ENCODE measurements at regions not wholly inside any gene's neighbourhood (a gene's known extent, or its start where the extent isn't known, plus 50 kb on each side); places are given as distances from the start of the nearest gene placed in this dataset.

DNA sequence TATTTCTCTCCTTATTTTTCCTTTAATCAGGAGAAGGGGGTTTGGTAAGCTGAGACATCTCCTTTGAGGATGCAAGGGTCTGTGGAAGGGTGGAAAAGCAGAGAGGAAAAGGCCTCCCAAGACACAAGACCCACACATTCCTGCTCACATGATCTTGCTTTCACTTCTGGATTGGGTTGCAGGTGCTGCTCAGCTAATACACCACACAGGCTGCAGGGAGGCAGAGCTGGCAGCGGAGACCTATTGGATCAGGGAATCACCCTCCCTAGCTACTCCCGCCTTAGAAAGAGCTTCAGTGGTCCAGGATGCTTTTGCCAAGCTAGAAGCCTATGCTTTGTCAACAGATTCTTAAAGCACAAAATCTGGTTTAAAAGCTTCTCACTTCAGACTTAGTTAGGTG is 87.6 kb upstream of the IL33 start:
- no peak overlapping the region for H3K4me3 ChIP-seq
- H3K36me3 ChIP-seq, result no peaks in the 10 kb centered on the region
- TF ChIP-seq, protein P1, sequence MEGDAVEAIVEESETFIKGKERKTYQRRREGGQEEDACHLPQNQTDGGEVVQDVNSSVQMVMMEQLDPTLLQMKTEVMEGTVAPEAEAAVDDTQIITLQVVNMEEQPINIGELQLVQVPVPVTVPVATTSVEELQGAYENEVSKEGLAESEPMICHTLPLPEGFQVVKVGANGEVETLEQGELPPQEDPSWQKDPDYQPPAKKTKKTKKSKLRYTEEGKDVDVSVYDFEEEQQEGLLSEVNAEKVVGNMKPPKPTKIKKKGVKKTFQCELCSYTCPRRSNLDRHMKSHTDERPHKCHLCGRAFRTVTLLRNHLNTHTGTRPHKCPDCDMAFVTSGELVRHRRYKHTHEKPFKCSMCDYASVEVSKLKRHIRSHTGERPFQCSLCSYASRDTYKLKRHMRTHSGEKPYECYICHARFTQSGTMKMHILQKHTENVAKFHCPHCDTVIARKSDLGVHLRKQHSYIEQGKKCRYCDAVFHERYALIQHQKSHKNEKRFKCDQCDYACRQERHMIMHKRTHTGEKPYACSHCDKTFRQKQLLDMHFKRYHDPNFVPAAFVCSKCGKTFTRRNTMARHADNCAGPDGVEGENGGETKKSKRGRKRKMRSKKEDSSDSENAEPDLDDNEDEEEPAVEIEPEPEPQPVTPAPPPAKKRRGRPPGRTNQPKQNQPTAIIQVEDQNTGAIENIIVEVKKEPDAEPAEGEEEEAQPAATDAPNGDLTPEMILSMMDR (IDR thresholded peaks at IDR 0.05), result no peak
- H3K9me3 ChIP-seq, result no peaks in the 10 kb centered on the region
- H3K4me1 ChIP-seq, result no peaks in the 10 kb centered on the region
- no peaks in the 10 kb centered on the region for H3K27me3 ChIP-seq
- no peak for DNase-seq (ENCODE audit: low spot score in 2 of 2)
- intact Hi-C loops (cut with DNase I), result no loop called here
- no peak overlapping the region for H3K27ac ChIP-seq

GRCh38 chr9:6126377-6126776 is 89.2 kb upstream of the IL33 start:
- Histone ChIP-seq H3K36me3 (no peaks in the 10 kb centered on the region), H3K4me1 (no peaks in the 10 kb centered on the region), H3K4me3 (no peak overlapping the region), H3K27ac (no peak overlapping the region), H3K27me3 (no peaks in the 10 kb centered on the region), H3K9me3 (no peaks in the 10 kb centered on the region)
- DNase-seq (ENCODE audit: low spot score in 2 of 2), result no peak
- intact Hi-C loops (cut with DNase I), result no loop called here
- TF ChIP-seq, protein P1 (IDR thresholded peaks at IDR 0.05), result no peak

DNA sequence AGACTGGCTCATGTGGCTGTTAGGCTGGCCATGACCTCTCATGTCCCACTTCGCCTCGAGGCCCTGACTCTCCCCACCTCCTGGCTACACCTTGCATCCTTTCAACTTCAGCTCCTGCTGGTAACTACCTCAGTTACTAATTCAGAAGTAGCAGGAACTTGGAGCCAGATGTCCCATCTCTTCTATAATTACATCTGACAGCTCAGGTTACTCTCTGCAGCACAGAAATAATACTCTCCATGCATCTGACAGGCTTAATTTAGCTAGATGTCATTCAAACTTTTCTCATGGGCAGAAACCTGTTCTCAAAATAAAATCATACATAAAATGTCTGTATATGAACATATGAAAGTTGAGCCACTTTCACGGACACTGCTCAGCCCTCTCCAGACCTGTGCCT is 92.2 kb upstream of the IL33 start:
- no peaks in the 10 kb centered on the region for H3K4me1 ChIP-seq

DNA sequence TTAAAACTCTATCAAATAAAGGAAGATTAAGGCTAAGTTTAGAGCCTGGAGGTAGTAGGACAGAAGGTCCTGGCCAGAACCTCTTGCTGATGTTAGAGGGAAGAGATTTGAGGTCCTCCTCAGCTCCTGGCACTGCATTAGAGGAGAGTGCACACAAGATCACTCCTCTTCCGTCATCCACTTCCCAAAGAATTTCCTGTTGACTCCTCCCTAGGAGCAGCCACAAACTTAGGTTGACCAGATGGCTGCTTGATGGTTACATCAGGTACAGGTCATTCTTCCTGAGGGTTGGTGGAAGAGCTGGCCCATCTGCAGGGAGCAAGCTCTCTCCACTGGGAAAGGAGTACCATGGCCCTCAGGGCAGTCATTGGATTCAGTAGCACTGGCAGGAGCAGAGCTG is 93.9 kb upstream of the IL33 start:
- Histone ChIP-seq H3K9me3 (no peaks in the 10 kb centered on the region), H3K27me3 (no peaks in the 10 kb centered on the region), H3K27ac (no peak overlapping the region), H3K4me3 (no peak overlapping the region), H3K36me3 (no peaks in the 10 kb centered on the region), H3K4me1 (no peaks in the 10 kb centered on the region)
- TF ChIP-seq, protein P1 (IDR thresholded peaks at IDR 0.05), result no peak
- DNase-seq (ENCODE audit: low spot score in 2 of 2), result no peak
- intact Hi-C loops (cut with DNase I), result no loop called here

More for the DNA sequence above, 92.2 kb upstream of the IL33 start:
- no peaks in the 10 kb centered on the region for H3K9me3 ChIP-seq
- intact Hi-C loops (cut with DNase I), result no loop called here
- H3K27me3 ChIP-seq, result no peaks in the 10 kb centered on the region
- no peak overlapping the region for H3K4me3 ChIP-seq
- no peaks in the 10 kb centered on the region for H3K36me3 ChIP-seq
- TF ChIP-seq, protein P1 (IDR thresholded peaks at IDR 0.05), result no peak
- DNase-seq (ENCODE audit: low spot score in 2 of 2), result no peak
- no peak overlapping the region for H3K27ac ChIP-seq

- Histone ChIP-seq H3K4me3 (no peak overlapping the region), H3K36me3 (no peaks in the 10 kb centered on the region), H3K27ac (no peak overlapping the region), H3K9me3 (no peaks in the 10 kb centered on the region), H3K27me3 (no peaks in the 10 kb centered on the region), H3K4me1 (no peaks in the 10 kb centered on the region)
- TF ChIP-seq, protein P1 (IDR thresholded peaks at IDR 0.05), result no peak
- no peak for DNase-seq (ENCODE audit: low spot score in 2 of 2)
- intact Hi-C loops (cut with DNase I), result no loop called here
Observed at GRCh38 chr9:6114424-6114823, 99.0 kb upstream of the RANBP6 start.

- Histone ChIP-seq H3K27me3 (no peaks in the 10 kb centered on the region), H3K27ac (no peak overlapping the region), H3K4me1 (no peaks in the 10 kb centered on the region), H3K9me3 (no peaks in the 10 kb centered on the region), H3K36me3 (no peaks in the 10 kb centered on the region), H3K4me3 (no peak overlapping the region)
- no peak for DNase-seq (ENCODE audit: low spot score in 2 of 2)
- TF ChIP-seq, protein P1 (IDR thresholded peaks at IDR 0.05), result no peak
- intact Hi-C loops (cut with DNase I), result no loop called here
Observed at GRCh38 chr9:6113819-6114218, 98.4 kb upstream of the RANBP6 start.
